GM10248 (cell line): ENCODE measurements at regions not wholly inside any gene's neighbourhood (a gene's known extent, or its start where the extent isn't known, plus 50 kb on each side); places are given as distances from the start of the nearest gene placed in this dataset.

Experiments used
- CTCF ChIA-PET: fragments of 300-600 bp; sonication (Branson Sonifier 250); formaldehyde crosslinking; extraction: SDS; loops from one replicate; lab custom pipeline; 2021; ENCODE audit warnings: antibody characterized with exemption; lab: Yijun Ruan, JAX
- POLR2A ChIA-PET: fragments of 350-650 bp; sonication (Branson Sonifier 250); formaldehyde crosslinking; extraction: SDS; loops from one replicate; lab custom pipeline; 2020; ENCODE audit warnings: antibody characterized with exemption; lab: Yijun Ruan, JAX
- DNase-seq: peaks from one replicate; pipeline ENCODE4 v3.0.0; 2012; ENCODE audit errors: extremely low spot score
- TF ChIP-seq, protein P1 (sequence below): IDR thresholded peaks from 2 replicates; pipeline ENCODE4 v1.5.1; 2012; ENCODE audit warnings: mild to moderate bottlenecking, low read depth; ENCODE audit errors: extremely low read depth, missing control alignments, control extremely low read depth

DNA sequence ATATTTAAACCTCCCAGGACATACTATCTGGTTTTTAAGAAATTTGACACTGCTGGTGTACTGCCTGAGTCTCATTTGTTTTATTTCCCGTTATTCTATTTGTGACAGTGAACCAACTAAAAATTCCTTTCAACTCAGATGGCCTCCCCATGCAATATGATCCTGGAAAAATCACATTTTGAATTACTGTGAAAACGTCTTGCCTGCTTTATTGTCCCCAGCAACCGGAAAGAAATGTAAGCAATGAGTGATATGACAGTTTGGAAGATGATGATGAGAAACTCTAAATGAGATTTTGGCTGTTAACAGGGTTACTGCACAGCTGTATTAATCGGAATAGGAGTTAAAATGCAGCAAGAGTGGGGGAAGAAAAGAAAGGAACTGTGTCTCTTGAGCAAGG lies 590.7 kb upstream of the CDH5 start:
- TF ChIP-seq, protein P1, sequence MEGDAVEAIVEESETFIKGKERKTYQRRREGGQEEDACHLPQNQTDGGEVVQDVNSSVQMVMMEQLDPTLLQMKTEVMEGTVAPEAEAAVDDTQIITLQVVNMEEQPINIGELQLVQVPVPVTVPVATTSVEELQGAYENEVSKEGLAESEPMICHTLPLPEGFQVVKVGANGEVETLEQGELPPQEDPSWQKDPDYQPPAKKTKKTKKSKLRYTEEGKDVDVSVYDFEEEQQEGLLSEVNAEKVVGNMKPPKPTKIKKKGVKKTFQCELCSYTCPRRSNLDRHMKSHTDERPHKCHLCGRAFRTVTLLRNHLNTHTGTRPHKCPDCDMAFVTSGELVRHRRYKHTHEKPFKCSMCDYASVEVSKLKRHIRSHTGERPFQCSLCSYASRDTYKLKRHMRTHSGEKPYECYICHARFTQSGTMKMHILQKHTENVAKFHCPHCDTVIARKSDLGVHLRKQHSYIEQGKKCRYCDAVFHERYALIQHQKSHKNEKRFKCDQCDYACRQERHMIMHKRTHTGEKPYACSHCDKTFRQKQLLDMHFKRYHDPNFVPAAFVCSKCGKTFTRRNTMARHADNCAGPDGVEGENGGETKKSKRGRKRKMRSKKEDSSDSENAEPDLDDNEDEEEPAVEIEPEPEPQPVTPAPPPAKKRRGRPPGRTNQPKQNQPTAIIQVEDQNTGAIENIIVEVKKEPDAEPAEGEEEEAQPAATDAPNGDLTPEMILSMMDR = no peak
- CTCF ChIA-PET = no interaction called here
- DNase-seq = no peak
- POLR2A ChIA-PET = no interaction called here

DNA sequence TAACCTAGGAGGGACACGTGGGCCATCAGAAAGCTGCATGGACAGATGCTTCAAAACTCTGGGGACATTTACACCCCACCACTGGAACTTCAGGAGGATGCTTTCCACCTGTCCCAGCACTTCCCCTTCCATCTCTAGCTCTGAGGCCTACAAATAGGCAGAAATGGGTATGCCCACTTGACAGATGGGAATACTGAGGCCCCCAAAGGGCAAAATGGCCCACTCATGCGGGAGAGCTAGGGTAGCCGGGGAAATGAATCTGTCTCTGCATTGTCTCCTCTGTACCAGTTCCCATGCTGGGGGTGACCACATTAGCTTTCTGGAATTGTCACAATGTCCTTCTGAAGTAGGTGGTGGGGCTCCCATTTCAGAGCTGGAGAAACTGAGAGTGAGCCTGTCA lies 592.1 kb upstream of the CDH5 start:
- no peak for DNase-seq
- CTCF ChIA-PET = interaction anchor here (1.6 kb wide), 1 partner anchor 9 kb away, joined by 3 read pairs; no protein-coding TSS in a partner anchor
- POLR2A ChIA-PET = no interaction called here
- TF ChIP-seq, protein P1 = no peak

DNA sequence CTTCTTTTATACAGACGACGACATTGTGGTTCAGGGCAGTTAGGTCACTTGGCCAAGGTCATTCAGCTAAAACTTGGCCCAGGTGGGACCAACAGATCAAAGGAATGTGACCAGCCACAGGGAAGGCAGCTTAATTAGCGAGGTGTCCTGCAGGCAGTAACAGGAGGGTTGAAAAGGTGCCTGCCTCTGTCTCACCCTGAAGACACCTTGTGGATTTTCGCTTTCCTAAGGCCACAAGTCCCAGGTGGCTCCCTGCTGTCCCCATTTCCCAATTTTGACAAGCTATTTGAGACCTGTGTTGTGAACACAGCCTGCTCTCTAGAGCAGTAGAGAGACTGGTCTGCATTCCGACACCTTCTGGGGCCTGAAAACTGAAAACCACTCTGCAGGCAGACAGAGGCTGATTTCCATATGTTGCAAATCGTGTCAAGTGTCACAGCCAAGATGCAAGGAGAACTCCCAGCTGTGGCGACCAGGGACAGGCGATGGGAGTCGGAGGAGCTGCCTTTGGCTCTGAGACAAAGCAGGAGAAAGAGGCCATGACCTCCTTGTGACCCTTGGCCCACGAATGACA lies 593.1 kb upstream of the CDH5 start:
- CTCF ChIA-PET = no interaction called here
- no peak for DNase-seq
- TF ChIP-seq, protein P1 = no peak
- POLR2A ChIA-PET = no interaction called here

DNA sequence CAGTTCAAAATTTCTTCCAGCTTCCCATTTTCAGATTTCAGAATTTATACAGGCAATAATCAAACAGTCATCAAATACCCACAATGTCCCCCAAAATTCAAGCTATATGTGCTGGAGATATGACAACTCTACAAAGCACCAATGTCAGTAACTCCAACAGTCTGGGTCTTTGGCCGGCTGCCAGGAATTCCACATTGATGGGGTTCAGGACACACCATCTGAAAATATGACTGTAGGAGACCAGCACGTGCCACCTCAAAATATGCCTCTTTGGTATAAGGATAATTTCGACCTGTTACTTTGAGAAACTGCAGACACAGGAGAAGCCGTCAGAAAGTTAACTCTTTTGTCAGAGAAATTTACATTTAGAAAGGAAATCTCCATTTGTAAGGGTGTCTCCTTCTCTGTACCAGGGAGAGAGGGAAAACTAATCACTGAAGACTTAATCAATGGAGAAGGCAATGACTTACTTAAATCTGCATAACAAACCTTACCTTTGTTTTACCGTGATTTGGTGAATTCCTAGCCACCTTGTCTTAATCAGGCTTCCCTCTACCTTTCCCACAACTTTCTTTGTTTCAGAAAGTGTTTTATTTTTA lies 594.3 kb upstream of the CDH5 start:
- CTCF ChIA-PET = no interaction called here
- TF ChIP-seq, protein P1 = no peak
- POLR2A ChIA-PET = no interaction called here
- DNase-seq = no peak

DNA sequence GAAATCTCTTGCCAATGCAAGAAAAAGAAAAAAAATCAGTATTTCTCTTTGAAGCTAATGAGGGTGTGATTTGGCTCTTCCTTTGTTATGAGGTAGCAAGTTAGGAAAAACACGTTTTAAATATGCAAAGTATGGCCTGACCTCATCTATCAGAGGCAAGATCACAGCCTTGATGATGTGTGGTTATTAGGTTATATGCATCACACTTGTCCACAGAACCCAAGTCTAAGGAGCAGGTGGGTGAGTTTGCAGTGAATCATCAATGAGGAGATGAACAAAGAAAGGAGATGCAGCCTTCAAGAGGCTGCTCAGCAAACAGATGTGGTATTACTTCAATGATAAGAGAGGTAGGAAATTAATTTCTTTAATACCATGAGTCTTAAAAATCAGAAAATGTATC lies 594.8 kb upstream of the CDH5 start:
- DNase-seq = no peak
- TF ChIP-seq, protein P1 = no peak
- POLR2A ChIA-PET = no interaction called here
- CTCF ChIA-PET = no interaction called here

DNA sequence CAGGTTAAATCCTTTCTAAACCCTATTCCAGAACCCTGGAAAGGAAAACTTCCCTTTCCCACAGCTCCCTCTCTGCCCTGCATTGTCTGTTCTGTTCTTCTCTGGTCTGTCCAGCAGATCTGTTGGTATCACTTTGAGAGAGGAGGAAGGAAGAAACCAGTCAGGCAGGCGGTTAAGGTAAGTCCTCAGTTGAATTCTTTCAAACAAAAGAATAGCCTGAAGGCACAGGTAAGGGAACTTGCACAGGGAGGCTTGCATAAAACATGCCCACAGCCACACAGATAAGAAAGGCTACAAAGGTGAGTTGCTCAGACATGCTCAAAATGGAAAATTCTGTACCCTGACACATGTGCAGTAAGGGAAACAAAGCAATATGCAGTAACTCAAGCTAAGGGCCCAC lies 595.7 kb upstream of the CDH5 start:
- CTCF ChIA-PET = no interaction called here
- no peak for DNase-seq
- POLR2A ChIA-PET = no interaction called here
- TF ChIP-seq, protein P1 = no peak
